ENCODE measurements at regions not wholly inside any gene's neighbourhood (a gene's known extent, or its start where the extent isn't known, plus 50 kb on each side); places are given as distances from the start of the nearest gene placed in this dataset.

DNA sequence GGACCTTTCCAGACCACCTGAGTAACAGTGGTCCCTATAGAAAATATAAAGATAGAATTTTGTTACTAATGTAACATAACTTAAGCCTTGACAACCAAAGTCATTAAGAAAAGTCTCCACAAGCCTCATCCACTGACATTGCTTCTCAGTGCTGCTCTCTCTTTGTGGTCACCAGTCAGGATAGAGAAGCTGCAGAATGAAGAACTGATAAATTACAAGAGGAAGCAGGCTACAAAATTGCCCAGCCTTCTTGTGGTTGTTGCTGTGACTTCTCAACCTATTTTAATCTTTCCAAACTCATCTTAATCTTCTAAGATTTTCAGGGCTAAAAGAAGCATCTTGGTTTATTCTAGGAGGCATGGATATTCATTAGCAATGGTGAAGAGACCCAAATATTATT, 343.8 kb downstream of the MZT1 start:
- peak overlapping the region; percentile 49 for H3K4me2 ChIP-seq (replicated peaks; ENCODE audit: extremely low read depth, low read length, poor library complexity, severe bottlenecking)
- Mint-ChIP-seq H3K27me3 (ENCODE audit: low read depth in 3 of 3) (no peaks in the 10 kb centered on the region), H3K9me3 (peaks cover 1 to 10% (median 3%) of the 10 kb centered on the region in 7 donors), H3K36me3 (no peaks in the 10 kb centered on the region), H3K27ac (peak overlapping the region in 6 of 7 donors; percentile 65 to 83 (median 71)), H3K4me1 (peaks cover 26% of the 10 kb centered on the region), H3K4me3 (peak overlapping the region in 1 of 2 donors; percentile 75)
- no peaks in the 10 kb centered on the region for H3K36me3 ChIP-seq (replicated peaks in 1 of 2; ENCODE audit: control insufficient read depth in 1 of 2, insufficient read depth in 2 of 2, low read length in 2 of 2)
- H3K9ac ChIP-seq (ENCODE audit: insufficient read depth, low read length, poor library complexity, severe bottlenecking), result no peak overlapping the region
- no peaks in the 10 kb centered on the region for H3K27me3 ChIP-seq (ENCODE audit: control insufficient read depth in 2 of 2, insufficient read depth in 2 of 2, low read length in 2 of 2)
- peaks cover 20 to 25% of the 10 kb centered on the region in 2 donors for H3K4me1 ChIP-seq (ENCODE audit: control insufficient read depth in 1 of 2, insufficient read depth in 2 of 2, low read length in 2 of 2)
- no peaks in the 10 kb centered on the region for H3K79me2 ChIP-seq (ENCODE audit: insufficient read depth, low read length)
- H3K9me3 ChIP-seq (replicated peaks in 1 of 2; ENCODE audit: control insufficient read depth in 1 of 2, insufficient read depth in 1 of 2, low read length in 2 of 2), result no peaks in the 10 kb centered on the region
- no peak overlapping the region for H2AFZ ChIP-seq (ENCODE audit: insufficient read depth, low read depth, low read length, poor library complexity, severe bottlenecking)
- TF ChIP-seq CTCF (IDR thresholded peaks at IDR 0.05), result no peak
- H3K27ac ChIP-seq (ENCODE audit: low read depth in 1 of 2, low read length in 2 of 2), result peak overlapping the region in 1 of 2 donors; percentile 73
- H4K20me1 ChIP-seq (ENCODE audit: insufficient read depth, low read length), result no peaks in the 10 kb centered on the region
- intact Hi-C loops (cut with micrococcal nuclease), result no loop called here
- H3K4me3 ChIP-seq (replicated peaks in 1 of 3; ENCODE audit: low read depth in 2 of 3, low read length in 3 of 3), result peak overlapping the region in 1 of 3 experiments; percentile 26
- peak; percentile 21 to 31 (median 24) for DNase-seq

DNA sequence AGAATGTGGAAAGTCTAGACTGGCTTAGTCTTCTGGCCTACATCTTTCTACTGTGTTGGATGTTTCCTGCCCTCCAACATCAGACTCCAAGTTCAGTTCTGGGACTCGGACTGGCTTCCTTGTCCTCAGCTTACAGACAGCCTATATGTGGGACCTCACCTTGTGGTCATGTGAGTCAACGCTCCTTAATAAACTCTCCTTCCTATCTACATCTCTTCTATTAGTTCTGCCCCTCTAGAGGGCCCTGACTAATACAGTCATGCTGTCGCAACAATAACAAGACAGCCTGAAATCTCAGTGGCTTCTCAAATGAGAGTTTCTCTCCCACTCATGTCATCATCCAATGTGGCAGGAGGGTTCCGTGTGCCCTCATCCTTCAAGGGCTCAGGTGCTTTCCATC, 347.8 kb downstream of the MZT1 start:
- Histone ChIP-seq H3K9ac (ENCODE audit: insufficient read depth, low read length, poor library complexity, severe bottlenecking) (no peak overlapping the region), H3K4me3 (replicated peaks in 1 of 3; ENCODE audit: low read depth in 2 of 3, low read length in 3 of 3) (no peak overlapping the region), H3K36me3 (replicated peaks in 1 of 2; ENCODE audit: control insufficient read depth in 1 of 2, insufficient read depth in 2 of 2, low read length in 2 of 2) (no peaks in the 10 kb centered on the region), H3K27ac (ENCODE audit: low read depth in 1 of 2, low read length in 2 of 2) (no peak overlapping the region), H3K4me1 (ENCODE audit: control insufficient read depth in 1 of 2, insufficient read depth in 2 of 2, low read length in 2 of 2) (peaks cover 13 to 18% of the 10 kb centered on the region in 2 donors), H3K79me2 (ENCODE audit: insufficient read depth, low read length) (no peaks in the 10 kb centered on the region), H4K20me1 (ENCODE audit: insufficient read depth, low read length) (no peaks in the 10 kb centered on the region), H3K4me2 (replicated peaks; ENCODE audit: extremely low read depth, low read length, poor library complexity, severe bottlenecking) (no peak overlapping the region), H3K27me3 (ENCODE audit: control insufficient read depth in 2 of 2, insufficient read depth in 2 of 2, low read length in 2 of 2) (no peaks in the 10 kb centered on the region), H2AFZ (ENCODE audit: insufficient read depth, low read depth, low read length, poor library complexity, severe bottlenecking) (no peak overlapping the region), H3K9me3 (replicated peaks in 1 of 2; ENCODE audit: control insufficient read depth in 1 of 2, insufficient read depth in 1 of 2, low read length in 2 of 2) (no peaks in the 10 kb centered on the region)
- WGBS (ENCODE audit: insufficient coverage), result 84% methylated on average over 2 of the region's 4 CpGs
- H3K36me3 Mint-ChIP-seq, result no peaks in the 10 kb centered on the region
- H3K4me1 Mint-ChIP-seq, result peaks cover 20% of the 10 kb centered on the region
- TF ChIP-seq CTCF (IDR thresholded peaks at IDR 0.05), result no peak
- H3K27me3 Mint-ChIP-seq (ENCODE audit: low read depth in 3 of 3), result no peaks in the 10 kb centered on the region
- H3K9me3 Mint-ChIP-seq, result peaks cover 0 to 11% (median 3%) of the 10 kb centered on the region in 7 donors
- no peak for DNase-seq
- no peak overlapping the region for H3K27ac Mint-ChIP-seq
- intact Hi-C loops (cut with micrococcal nuclease), result no loop called here
- no peak overlapping the region for H3K4me3 Mint-ChIP-seq

Measured in CD14-positive monocyte (primary cell).